ENCODE measurements at regions not wholly inside any gene's neighbourhood (a gene's known extent, or its start where the extent isn't known, plus 50 kb on each side); places are given as distances from the start of the nearest gene placed in this dataset.

- DNase-seq (ENCODE audit: low spot score), result no peak
- intact Hi-C loops (cut with DNase I), result no loop called here
Observed at GRCh38 chr10:98332623-98333269, 64.8 kb upstream of the LOXL4 start.

- no peak for DNase-seq (ENCODE audit: low spot score)
- intact Hi-C loops (cut with DNase I), result no loop called here
Observed at GRCh38 chr10:98331885-98332284, 63.9 kb upstream of the LOXL4 start.

- no peak for DNase-seq (ENCODE audit: low spot score)
- intact Hi-C loops (cut with DNase I), result no loop called here
Observed at GRCh38 chr10:98330987-98331386, 63.0 kb upstream of the LOXL4 start.

GRCh38 chr10:98328640-98329039 lies 60.6 kb upstream of the LOXL4 start:
- DNase-seq (ENCODE audit: low spot score), result no peak
- intact Hi-C loops (cut with DNase I), result no loop called here

DNA sequence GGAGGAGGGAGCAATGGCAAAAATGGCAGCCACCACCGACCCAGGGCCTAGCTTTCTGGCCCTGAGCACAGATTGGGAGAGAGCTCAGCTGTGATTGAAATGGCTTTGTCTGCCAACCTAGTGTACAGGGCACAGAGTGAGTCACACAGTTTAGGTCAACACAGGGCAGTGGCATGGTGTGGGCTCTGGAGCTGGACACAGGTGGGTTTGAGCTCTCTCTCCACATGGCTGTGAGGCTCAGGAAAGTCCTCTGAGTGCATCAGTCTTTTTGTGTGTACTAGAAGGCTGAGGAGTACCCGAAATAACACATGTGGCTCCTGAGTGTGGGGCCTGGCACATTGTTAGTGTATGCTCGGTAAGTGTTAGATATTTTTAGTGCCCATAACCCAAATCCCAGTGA lies 60.2 kb upstream of the LOXL4 start:
- intact Hi-C loops (cut with DNase I), result no loop called here
- no peak for DNase-seq (ENCODE audit: low spot score)

DNA sequence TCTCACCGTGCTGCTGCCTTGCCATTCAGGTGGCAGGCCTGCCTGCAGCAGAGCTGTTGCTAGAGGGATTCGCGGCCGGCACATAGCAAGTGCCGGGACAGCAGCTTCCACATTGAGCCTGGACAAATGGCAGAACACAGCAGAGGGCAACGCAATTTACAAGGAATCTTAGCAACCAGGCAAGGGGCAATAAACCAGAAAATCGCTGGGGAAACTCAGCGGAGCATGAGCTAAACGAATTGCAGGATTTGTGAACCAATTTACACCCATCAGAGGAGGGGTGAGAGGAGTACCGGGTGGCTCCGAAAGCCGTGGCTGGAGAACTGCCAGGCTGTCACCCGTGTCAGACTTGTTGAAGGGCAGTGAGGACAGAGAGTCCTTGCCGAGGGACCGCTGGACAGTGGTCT lies 58.6 kb upstream of the LOXL4 start:
- intact Hi-C loops (cut with DNase I), result no loop called here

GRCh38 chr10:98323221-98324164 lies 55.5 kb upstream of the LOXL4 start:
- DNase-seq (ENCODE audit: low spot score), result peak; percentile 94
- intact Hi-C loops (cut with DNase I), result no loop called here

More for the DNA sequence above, 58.6 kb upstream of the LOXL4 start:
- no peak for DNase-seq (ENCODE audit: low spot score)

GRCh38 chr10:98321186-98321780 lies 53.3 kb upstream of the LOXL4 start:
- intact Hi-C loops (cut with DNase I), result no loop called here
- no peak for DNase-seq (ENCODE audit: low spot score)

DNA sequence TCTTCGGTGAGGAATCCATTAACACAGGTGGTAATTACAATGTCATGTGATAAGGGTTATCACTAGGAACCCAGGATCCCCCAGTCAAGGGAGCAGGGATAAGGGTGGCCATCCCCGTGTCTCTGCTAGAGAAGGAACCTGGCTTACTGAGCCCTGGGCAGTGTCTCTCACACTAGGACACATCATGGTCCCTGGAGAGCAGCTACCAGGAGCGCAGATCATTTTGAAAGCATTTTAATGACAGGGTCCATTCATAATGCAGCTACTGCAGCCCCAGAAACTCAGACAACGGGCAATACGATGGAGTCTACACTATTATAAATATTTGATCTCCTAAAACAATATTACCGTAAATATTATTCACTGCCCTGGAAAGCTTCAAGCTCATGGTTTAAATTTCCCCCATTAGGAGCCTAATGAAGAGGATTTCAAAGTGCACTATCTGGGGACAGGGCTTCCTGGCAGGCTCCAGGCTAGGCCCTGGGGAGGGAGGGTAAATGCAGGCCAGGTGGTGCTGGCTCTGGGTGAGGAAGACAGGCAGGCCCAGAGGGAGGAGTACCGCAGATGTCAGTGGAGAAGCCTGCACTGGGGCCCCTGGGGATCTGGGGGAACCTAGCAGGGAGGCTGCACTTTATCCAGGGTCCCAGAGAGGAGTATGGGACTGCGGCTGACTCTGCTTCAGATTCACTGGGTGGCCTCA lies 52.6 kb upstream of the LOXL4 start:
- DNase-seq (ENCODE audit: low spot score), result no peak
- intact Hi-C loops (cut with DNase I), result no loop called here

DNA sequence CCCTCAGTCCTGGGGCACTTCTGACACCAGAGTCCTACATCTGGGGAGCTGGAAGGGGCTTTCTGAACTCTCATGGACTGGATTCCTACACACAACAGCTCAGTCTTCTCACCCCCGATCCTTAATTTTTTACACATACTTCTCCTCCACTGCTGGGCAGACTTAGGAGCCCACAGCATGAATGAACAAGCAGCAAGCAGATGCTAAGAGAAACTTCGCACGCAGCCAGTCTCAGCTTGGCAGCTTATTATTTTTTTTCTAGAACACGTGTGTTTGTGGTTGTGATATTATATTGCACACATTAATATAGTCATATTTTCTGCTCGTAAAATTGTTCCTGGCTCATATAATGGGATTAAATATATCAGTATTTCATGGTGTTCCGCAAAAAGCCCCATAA lies 50.9 kb upstream of the LOXL4 start:
- intact Hi-C loops (cut with DNase I), result loop anchor here in 1 of 2 donors (10.0 kb wide), 1 partner anchor 54 kb away; the partner anchor contains the start of gene LOXL4
- DNase-seq (ENCODE audit: low spot score), result no peak

All from posterior vena cava (tissue), 2 donors.